CD4-positive, alpha-beta memory T cell (primary cell): ENCODE measurements at regions not wholly inside any gene's neighbourhood (a gene's known extent, or its start where the extent isn't known, plus 50 kb on each side); places are given as distances from the start of the nearest gene placed in this dataset.

ENCODE experiments used
- CTCF ChIA-PET: fragments of 350-600 bp; sonication (Branson Sonifier 250); formaldehyde crosslinking; loops from one replicate; lab custom pipeline; 2021; ENCODE audit warnings: inconsistent platforms; ENCODE audit not compliant: partially characterized antibody; lab: Charles Lee
- POLR2A ChIA-PET: fragments of 350-600 bp; sonication (Branson Sonifier 250); formaldehyde crosslinking; loops from one replicate; lab custom pipeline; 2021; ENCODE audit not compliant: partially characterized antibody; lab: Charles Lee
- DNase-seq, 5 donors: peaks; one replicate each; pipeline versions ENCODE4 v3.0.0 to v3.0.0-alpha.2; 2020 to 2022; ENCODE audit warnings: mixed read lengths in 1 of 5
- H3K27ac ChIP-seq: one replicate; pipeline ENCODE4 v1.7.0; 2013; ENCODE audit warnings: low read depth, low read length
- H3K27me3 ChIP-seq: 2 replicates; pipeline ENCODE4 v1.7.0; 2013; ENCODE audit warnings: mild to moderate bottlenecking, low read length, moderate library complexity; ENCODE audit not compliant: insufficient read depth
- H3K36me3 ChIP-seq: 2 replicates; pipeline ENCODE4 v1.7.0; 2013; ENCODE audit warnings: mild to moderate bottlenecking, low read length, moderate library complexity; ENCODE audit not compliant: insufficient read depth
- H3K4me1 ChIP-seq: 2 replicates; pipeline ENCODE4 v1.7.0; 2013; ENCODE audit warnings: mild to moderate bottlenecking, low read length, moderate library complexity; ENCODE audit not compliant: insufficient read depth
- H3K4me3 ChIP-seq, 2 donors: one replicate each; pipeline ENCODE4 v1.7.0; 2013; ENCODE audit warnings: low read length in 2 of 2, mild to moderate bottlenecking in 1 of 2
- H3K9me3 ChIP-seq, 2 donors: one replicate each; pipeline ENCODE4 v1.7.0; 2013; ENCODE audit warnings: low read length in 2 of 2, control low read depth in 1 of 2; ENCODE audit not compliant: control insufficient read depth in 1 of 2
- H3K27ac Mint-ChIP-seq, 7 donors: one replicate each; pipeline ENCODE4 v1.8.0; 2020 to 2021; ENCODE audit warnings: mixed read lengths in 7 of 7, mild to moderate bottlenecking in 6 of 7, inconsistent platforms in 3 of 7, moderate library complexity in 3 of 7
- H3K27me3 Mint-ChIP-seq, 2 donors: one replicate each; pipeline ENCODE4 v1.8.0; 2020 to 2021; ENCODE audit warnings: mixed read lengths in 2 of 2
- H3K36me3 Mint-ChIP-seq, 2 donors: one replicate each; pipeline ENCODE4 v1.8.0; 2020 to 2021; ENCODE audit warnings: mixed read lengths in 2 of 2, inconsistent platforms in 1 of 2, mild to moderate bottlenecking in 1 of 2
- H3K4me1 Mint-ChIP-seq, 4 donors: one replicate each; pipeline ENCODE4 v1.8.0; 2020 to 2021; ENCODE audit warnings: mixed read lengths in 4 of 4, mild to moderate bottlenecking in 1 of 4
- H3K4me3 Mint-ChIP-seq, 8 donors: one replicate each; pipeline ENCODE4 v1.8.0; 2020 to 2021; ENCODE audit warnings: mixed read lengths in 8 of 8, mild to moderate bottlenecking in 7 of 8, moderate library complexity in 6 of 8, inconsistent platforms in 3 of 8
- H3K9me3 Mint-ChIP-seq, 8 donors: one replicate each; pipeline ENCODE4 v1.8.0; 2020 to 2021; ENCODE audit warnings: mixed read lengths in 8 of 8, mild to moderate bottlenecking in 5 of 8, inconsistent platforms in 3 of 8, moderate library complexity in 1 of 8
- intact Hi-C: fragments of 100-400 bp; cut with micrococcal nuclease; formaldehyde crosslinking; loops from one replicate; pipeline ENCODE4 v1.15.1; 2023

DNA sequence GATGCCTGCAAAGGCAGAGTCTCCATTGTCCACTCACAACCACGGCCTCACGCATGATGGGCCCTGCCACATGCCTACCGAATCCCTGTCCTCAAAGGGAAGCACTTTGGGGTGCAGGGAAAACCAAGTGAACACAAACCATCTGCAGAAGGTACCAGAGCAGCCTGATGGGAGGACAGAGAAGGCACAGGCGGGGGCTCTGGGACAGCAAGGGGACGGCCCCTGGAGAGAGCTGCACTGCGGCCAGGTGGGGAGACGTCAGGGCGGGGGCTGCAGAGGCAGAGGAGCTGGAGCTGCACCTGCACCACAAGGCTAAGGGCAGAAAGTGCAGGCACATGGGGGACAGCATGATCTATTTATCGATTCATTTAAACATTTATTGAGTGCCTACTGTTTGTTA is 1056.0 kb downstream of the TBC1D22A start:
- no peaks in the 10 kb centered on the region for H3K36me3 Mint-ChIP-seq
- intact Hi-C loops = no loop called here
- H3K4me3 Mint-ChIP-seq = no peak overlapping the region
- ChIA-PET CTCF (no interaction called here), POLR2A (no interaction called here)
- H3K27me3 ChIP-seq = no peaks in the 10 kb centered on the region
- no peak overlapping the region for H3K27ac Mint-ChIP-seq
- no peaks in the 10 kb centered on the region for H3K4me1 ChIP-seq
- H3K9me3 ChIP-seq = no peaks in the 10 kb centered on the region
- no peak for DNase-seq
- no peaks in the 10 kb centered on the region for H3K4me1 Mint-ChIP-seq
- no peaks in the 10 kb centered on the region for H3K36me3 ChIP-seq
- H3K4me3 ChIP-seq = no peak overlapping the region
- H3K27ac ChIP-seq = no peak overlapping the region
- H3K27me3 Mint-ChIP-seq = peaks cover 1 to 2% of the 10 kb centered on the region in 2 donors
- H3K9me3 Mint-ChIP-seq = peaks cover 0 to 8% (median 1%) of the 10 kb centered on the region in 8 donors

DNA sequence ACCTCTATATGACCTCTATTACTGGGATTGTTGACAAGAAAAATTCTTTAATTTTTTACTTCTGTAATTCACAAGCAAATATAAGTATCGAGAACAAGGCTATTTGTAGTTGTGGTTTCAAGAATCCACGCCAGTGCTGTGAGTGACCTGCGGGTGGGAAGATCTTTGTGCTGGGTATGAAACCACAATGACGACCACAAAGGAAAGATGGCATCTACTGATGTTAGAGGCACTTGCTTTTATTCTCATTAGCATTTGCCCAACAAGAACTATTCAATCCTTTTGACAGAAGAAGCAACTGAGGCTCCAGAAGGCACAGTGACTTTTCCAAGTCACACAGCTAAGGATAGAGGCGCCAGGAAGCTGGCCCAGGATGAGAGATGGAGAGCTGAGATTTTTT is 1054.9 kb downstream of the TBC1D22A start:
- no peaks in the 10 kb centered on the region for H3K36me3 ChIP-seq
- H3K27me3 ChIP-seq = no peaks in the 10 kb centered on the region
- no peak overlapping the region for H3K4me3 Mint-ChIP-seq
- H3K4me3 ChIP-seq = no peak overlapping the region
- H3K4me1 ChIP-seq = no peaks in the 10 kb centered on the region
- H3K4me1 Mint-ChIP-seq = no peaks in the 10 kb centered on the region
- peak overlapping the region in 1 of 7 donors; percentile 4 for H3K27ac Mint-ChIP-seq
- no peaks in the 10 kb centered on the region for H3K9me3 ChIP-seq
- intact Hi-C loops = no loop called here
- peaks cover 2% of the 10 kb centered on the region in 2 donors for H3K27me3 Mint-ChIP-seq
- ChIA-PET CTCF (no interaction called here), POLR2A (no interaction called here)
- H3K36me3 Mint-ChIP-seq = no peaks in the 10 kb centered on the region
- peaks cover 0 to 4% (median 1%) of the 10 kb centered on the region in 8 donors for H3K9me3 Mint-ChIP-seq
- no peak for DNase-seq
- H3K27ac ChIP-seq = no peak overlapping the region

GRCh38 chr22:47816863-47817210 is 1054.4 kb downstream of the TBC1D22A start:
- Mint-ChIP-seq H3K9me3 (peaks cover 0 to 4% (median 1%) of the 10 kb centered on the region in 8 donors), H3K4me3 (no peak overlapping the region), H3K27me3 (peaks cover 2 to 5% of the 10 kb centered on the region in 2 donors), H3K36me3 (no peaks in the 10 kb centered on the region), H3K27ac (no peak overlapping the region), H3K4me1 (no peaks in the 10 kb centered on the region)
- Histone ChIP-seq H3K4me1 (no peaks in the 10 kb centered on the region), H3K9me3 (no peaks in the 10 kb centered on the region), H3K27me3 (no peaks in the 10 kb centered on the region), H3K36me3 (no peaks in the 10 kb centered on the region), H3K27ac (no peak overlapping the region), H3K4me3 (no peak overlapping the region)
- ChIA-PET POLR2A (no interaction called here), CTCF (no interaction called here)
- DNase-seq = no peak
- intact Hi-C loops = no loop called here

DNA sequence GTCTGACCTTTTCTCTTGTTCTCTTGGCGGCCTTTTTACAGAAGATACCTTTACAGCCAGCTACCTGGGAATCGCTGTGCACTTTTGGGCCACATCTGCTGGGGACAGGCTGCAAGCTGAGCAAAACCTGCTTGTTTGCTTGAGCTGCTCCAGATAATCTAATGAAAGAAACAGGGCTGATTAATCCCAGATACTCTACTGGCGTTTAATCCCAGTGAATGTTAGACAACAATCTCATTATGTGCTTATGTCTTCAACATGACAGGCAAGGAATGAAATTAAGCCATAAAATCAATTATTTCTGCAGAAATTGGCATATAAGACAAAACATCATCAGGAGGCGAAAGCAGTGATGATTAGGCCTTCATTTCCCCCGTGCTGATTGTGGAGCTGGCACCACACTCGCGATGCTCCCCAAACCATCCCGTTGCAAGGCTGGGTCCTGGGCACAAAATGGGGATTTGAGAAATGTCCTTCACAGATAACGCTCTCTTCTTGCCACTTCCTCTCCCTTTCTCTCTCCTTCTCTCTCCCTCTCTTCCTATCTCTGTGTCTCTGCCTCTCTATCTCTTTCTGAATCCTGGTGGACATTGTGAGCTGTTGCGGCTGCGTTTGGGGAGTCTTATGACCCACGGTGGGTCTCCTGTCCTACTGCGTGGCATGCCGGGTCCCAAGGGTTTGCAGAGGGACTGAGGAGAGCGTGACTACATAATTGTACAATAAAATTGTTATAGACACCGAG is 1053.8 kb downstream of the TBC1D22A start:
- Histone ChIP-seq H3K9me3 (no peaks in the 10 kb centered on the region), H3K4me1 (no peaks in the 10 kb centered on the region), H3K27ac (no peak overlapping the region), H3K4me3 (no peak overlapping the region), H3K27me3 (no peaks in the 10 kb centered on the region), H3K36me3 (no peaks in the 10 kb centered on the region)
- Mint-ChIP-seq H3K4me3 (no peak overlapping the region), H3K4me1 (no peaks in the 10 kb centered on the region), H3K9me3 (peaks cover 0 to 4% (median under 1%) of the 10 kb centered on the region in 8 donors), H3K27me3 (peaks cover 2 to 6% of the 10 kb centered on the region in 2 donors), H3K36me3 (no peaks in the 10 kb centered on the region), H3K27ac (no peak overlapping the region)
- intact Hi-C loops = no loop called here
- DNase-seq = no peak
- ChIA-PET CTCF (no interaction called here), POLR2A (no interaction called here)

DNA sequence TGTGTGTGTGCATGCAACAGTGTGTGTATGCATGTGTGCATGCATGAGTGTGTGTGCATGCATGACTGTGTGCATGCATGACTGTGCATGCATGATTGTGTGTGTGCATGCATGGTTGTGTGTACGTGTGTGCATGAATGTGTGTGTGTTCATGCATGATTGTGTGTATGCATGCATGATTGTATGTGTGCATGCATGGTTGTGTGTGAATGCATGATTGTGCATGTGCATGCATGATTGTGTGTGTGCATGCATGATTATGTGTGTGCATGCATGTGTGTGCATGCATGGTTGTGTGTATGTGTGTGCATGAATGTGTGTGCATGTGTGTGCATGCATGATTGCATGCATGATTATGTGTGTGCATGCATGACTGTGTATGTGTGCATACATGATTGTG is 1052.0 kb downstream of the TBC1D22A start:
- Mint-ChIP-seq H3K4me3 (no peak overlapping the region), H3K27ac (no peak overlapping the region), H3K4me1 (no peaks in the 10 kb centered on the region), H3K36me3 (no peaks in the 10 kb centered on the region), H3K9me3 (peaks cover 0 to 4% (median 0%) of the 10 kb centered on the region in 8 donors), H3K27me3 (peaks cover 2 to 6% of the 10 kb centered on the region in 2 donors)
- no peak for DNase-seq
- ChIA-PET CTCF (no interaction called here), POLR2A (no interaction called here)
- Histone ChIP-seq H3K27ac (no peak overlapping the region), H3K27me3 (no peaks in the 10 kb centered on the region), H3K36me3 (no peaks in the 10 kb centered on the region), H3K4me3 (no peak overlapping the region), H3K9me3 (no peaks in the 10 kb centered on the region), H3K4me1 (no peaks in the 10 kb centered on the region)
- intact Hi-C loops = no loop called here

DNA sequence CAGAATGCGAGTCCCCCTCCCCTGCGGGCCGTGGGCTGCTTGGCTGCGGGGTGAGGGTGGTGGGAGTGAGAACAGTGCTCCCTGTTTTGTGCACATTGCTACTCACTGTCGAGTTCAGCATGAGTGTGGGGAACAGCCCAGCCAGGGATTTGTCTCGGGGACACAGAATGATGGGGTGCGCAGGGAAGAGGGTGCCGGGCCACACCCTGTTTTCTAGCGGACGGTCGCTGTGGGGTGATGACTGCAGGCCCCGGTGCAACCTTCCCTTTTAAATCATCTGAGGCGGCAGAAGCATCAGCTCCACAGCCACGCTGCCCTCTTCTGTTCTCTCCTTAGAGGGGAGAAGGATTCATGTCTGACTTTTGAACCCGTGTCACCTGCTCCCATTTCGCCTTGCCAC is 1051.2 kb downstream of the TBC1D22A start:
- Histone ChIP-seq H3K27me3 (no peaks in the 10 kb centered on the region), H3K36me3 (no peaks in the 10 kb centered on the region), H3K4me3 (no peak overlapping the region), H3K4me1 (no peaks in the 10 kb centered on the region), H3K27ac (no peak overlapping the region), H3K9me3 (no peaks in the 10 kb centered on the region)
- peaks cover 0 to 4% (median 0%) of the 10 kb centered on the region in 8 donors for H3K9me3 Mint-ChIP-seq
- POLR2A ChIA-PET = no interaction called here
- DNase-seq = no peak
- H3K27me3 Mint-ChIP-seq = peaks cover 0 to 6% of the 10 kb centered on the region in 2 donors
- no peaks in the 10 kb centered on the region for H3K36me3 Mint-ChIP-seq
- CTCF ChIA-PET = no interaction called here
- H3K27ac Mint-ChIP-seq = no peak overlapping the region
- intact Hi-C loops = no loop called here
- H3K4me1 Mint-ChIP-seq = no peaks in the 10 kb centered on the region
- H3K4me3 Mint-ChIP-seq = no peak overlapping the region

GRCh38 chr22:47811971-47812370 is 1049.5 kb downstream of the TBC1D22A start:
- Mint-ChIP-seq H3K4me3 (no peak overlapping the region), H3K9me3 (peaks cover 0 to 4% (median 0%) of the 10 kb centered on the region in 8 donors), H3K27ac (no peak overlapping the region), H3K27me3 (peaks cover 1 to 4% of the 10 kb centered on the region in 2 donors), H3K4me1 (no peaks in the 10 kb centered on the region), H3K36me3 (no peaks in the 10 kb centered on the region)
- no peaks in the 10 kb centered on the region for H3K27me3 ChIP-seq
- DNase-seq = no peak
- no peak overlapping the region for H3K27ac ChIP-seq
- H3K4me3 ChIP-seq = no peak overlapping the region
- intact Hi-C loops = no loop called here
- POLR2A ChIA-PET = no interaction called here
- CTCF ChIA-PET = no interaction called here
- H3K9me3 ChIP-seq = no peaks in the 10 kb centered on the region
- H3K4me1 ChIP-seq = no peaks in the 10 kb centered on the region
- no peaks in the 10 kb centered on the region for H3K36me3 ChIP-seq
